PC-9 (cell line): ENCODE measurements at regions not wholly inside any gene's neighbourhood (a gene's known extent, or its start where the extent isn't known, plus 50 kb on each side); places are given as distances from the start of the nearest gene placed in this dataset.

Experiments used
- BruUV-seq: library from RNA; stranded (reverse); fragments of 400-500 nt; replicated peaks from 2 replicates; lab custom pipeline; 2021; lab: Mats Ljungman, UMichigan
- CTCF ChIA-PET: fragments of 300-600 bp; sonication (Branson Sonifier 250); formaldehyde crosslinking; loops from one replicate; lab custom pipeline; 2022; ENCODE audit warnings: antibody characterized with exemption; lab: Charles Lee
- POLR2A ChIA-PET: fragments of 300-600 bp; sonication (Branson Sonifier 250); formaldehyde crosslinking; loops from one replicate; lab custom pipeline; 2022; ENCODE audit warnings: antibody characterized with exemption; ENCODE audit not compliant: unreplicated experiment; lab: Charles Lee
- DNase-seq, 2 experiments: peaks; one replicate each; pipeline versions ENCODE4 v3.0.0 to v3.0.0-alpha.2; 2015 to 2022; ENCODE audit warnings: mixed read lengths in 1 of 2
- H2AFZ ChIP-seq: fragments of 200-600 bp; sonication (generic); 2 replicates; pipeline ENCODE4 v1.8.1; 2017; ENCODE audit warnings: antibody characterized with exemption
- H3F3A ChIP-seq: fragments of 200-600 bp; sonication (generic); 2 replicates; pipeline ENCODE4 v1.8.1; 2017; ENCODE audit warnings: antibody characterized with exemption, mild to moderate bottlenecking, low read depth; ENCODE audit not compliant: insufficient read depth
- H3K27ac ChIP-seq: fragments of 200-600 bp; sonication (generic); 2 replicates; pipeline ENCODE4 v1.6.1; 2016; ENCODE audit warnings: mixed run types
- H3K27me3 ChIP-seq: fragments of 200-600 bp; sonication (generic); 2 replicates; pipeline ENCODE4 v1.6.1; 2016; ENCODE audit warnings: low read depth, mixed run types; ENCODE audit not compliant: insufficient read depth
- H3K36me3 ChIP-seq: fragments of 200-600 bp; sonication (generic); 2 replicates; pipeline ENCODE4 v1.6.1; 2016; ENCODE audit warnings: low read depth, mixed run types
- H3K4me1 ChIP-seq: fragments of 200-600 bp; sonication (generic); replicated peaks from 2 replicates; pipeline ENCODE4 v1.6.1; 2016; ENCODE audit warnings: mixed run types; ENCODE audit not compliant: insufficient read depth
- H3K4me2 ChIP-seq: fragments of 200-600 bp; sonication (generic); 2 replicates; pipeline ENCODE4 v1.6.1; 2017; ENCODE audit warnings: mixed run types
- H3K4me3 ChIP-seq: fragments of 200-600 bp; sonication (generic); 2 replicates; pipeline ENCODE4 v1.6.1; 2016; ENCODE audit warnings: mixed run types
- H3K79me2 ChIP-seq: fragments of 200-600 bp; sonication (generic); 2 replicates; pipeline ENCODE4 v1.6.1; 2017; ENCODE audit warnings: low read depth, mixed run types
- H3K9me2 ChIP-seq: fragments of 200-600 bp; sonication (generic); 2 replicates; pipeline ENCODE4 v1.8.1; 2017; ENCODE audit warnings: mild to moderate bottlenecking; ENCODE audit not compliant: insufficient read depth
- H3K9me3 ChIP-seq: fragments of 200-600 bp; sonication (generic); 2 replicates; pipeline ENCODE4 v1.8.1; 2016; ENCODE audit warnings: low read depth; ENCODE audit not compliant: insufficient read depth
- H4K20me1 ChIP-seq: fragments of 200-600 bp; sonication (generic); 2 replicates; pipeline ENCODE4 v1.8.1; 2017; ENCODE audit not compliant: insufficient read depth
- CTCF ChIP-seq: fragments of 200-600 bp; sonication (generic); conservative IDR thresholded peaks from 2 replicates; pipeline ENCODE4 v1.6.1; 2017; ENCODE audit warnings: mixed run types, antibody characterized with exemption, mild to moderate bottlenecking, moderate library complexity
- EZH2 ChIP-seq: fragments of 200-600 bp; sonication (generic); IDR thresholded peaks from 2 replicates; pipeline ENCODE4 v1.8.0; 2017; ENCODE audit warnings: antibody characterized with exemption, low read depth
- intact Hi-C: fragments of 100-400 bp; cut with micrococcal nuclease; formaldehyde crosslinking; loops from one replicate; pipeline ENCODE4 v1.10.0; 2022; ENCODE audit not compliant: unreplicated experiment

GRCh38 chr21:31524140-31524539 lies 135.4 kb upstream of the SOD1 start:
- CTCF ChIA-PET = no interaction called here
- DNase-seq = no peak

GRCh38 chr21:31521515-31521914 lies 138.0 kb upstream of the SOD1 start:
- TF ChIP-seq EZH2 (no peak), CTCF (no peak)
- H3K27me3 ChIP-seq = no peaks in the 10 kb centered on the region
- H3K36me3 ChIP-seq = no peaks in the 10 kb centered on the region
- no peak for DNase-seq
- BruUV-seq = no TSS peak
- no peaks in the 10 kb centered on the region for H3K9me3 ChIP-seq
- H3K79me2 ChIP-seq = no peaks in the 10 kb centered on the region
- no peaks in the 10 kb centered on the region for H3K9me2 ChIP-seq
- ChIA-PET POLR2A (no interaction called here), CTCF (no interaction called here)
- no peak overlapping the region for H3K27ac ChIP-seq
- H2AFZ ChIP-seq = no peak overlapping the region
- H3F3A ChIP-seq = peaks cover 2% of the 10 kb centered on the region; the same call in 1 of the 2 replicates
- intact Hi-C loops = no loop called here
- H3K4me1 ChIP-seq = peaks cover 10% of the 10 kb centered on the region
- H3K4me2 ChIP-seq = no peak overlapping the region
- H3K4me3 ChIP-seq = no peak overlapping the region
- H4K20me1 ChIP-seq = no peaks in the 10 kb centered on the region

More at GRCh38 chr21:31524140-31524539, 135.4 kb upstream of the SOD1 start:
- intact Hi-C loops = no loop called here
- no peaks in the 10 kb centered on the region for H3K36me3 ChIP-seq
- H3K4me2 ChIP-seq = no peak overlapping the region
- peaks cover 2% of the 10 kb centered on the region; the same call in 1 of the 2 replicates for H3F3A ChIP-seq
- peaks cover 12% of the 10 kb centered on the region for H3K4me1 ChIP-seq
- no peaks in the 10 kb centered on the region for H3K9me2 ChIP-seq
- no peaks in the 10 kb centered on the region for H3K9me3 ChIP-seq
- no peaks in the 10 kb centered on the region for H3K79me2 ChIP-seq
- no TSS peak for BruUV-seq
- H3K4me3 ChIP-seq = no peak overlapping the region
- POLR2A ChIA-PET = no interaction called here
- no peaks in the 10 kb centered on the region for H4K20me1 ChIP-seq
- no peak for TF ChIP-seq EZH2
- no peak for TF ChIP-seq CTCF
- no peak overlapping the region for H3K27ac ChIP-seq
- H3K27me3 ChIP-seq = no peaks in the 10 kb centered on the region
- no peak overlapping the region for H2AFZ ChIP-seq

GRCh38 chr21:31520561-31521098 lies 138.9 kb upstream of the SOD1 start:
- Histone ChIP-seq H3K27me3 (no peaks in the 10 kb centered on the region), H4K20me1 (no peaks in the 10 kb centered on the region), H2AFZ (no peak overlapping the region), H3K4me2 (no peak overlapping the region), H3K9me2 (no peaks in the 10 kb centered on the region), H3K9me3 (no peaks in the 10 kb centered on the region), H3K4me3 (no peak overlapping the region), H3K4me1 (peaks cover 1% of the 10 kb centered on the region), H3F3A (0 out of 2 replicates have a peak, but pooled peaks cover 2% of the 10 kb centered on the region), H3K27ac (no peak overlapping the region), H3K36me3 (no peaks in the 10 kb centered on the region), H3K79me2 (no peaks in the 10 kb centered on the region)
- TF ChIP-seq EZH2 (no peak), CTCF (no peak)
- intact Hi-C loops = no loop called here
- ChIA-PET POLR2A (no interaction called here), CTCF (no interaction called here)
- DNase-seq = no peak
- no TSS peak for BruUV-seq
